ENCODE measurements at regions not wholly inside any gene's neighbourhood (a gene's known extent, or its start where the extent isn't known, plus 50 kb on each side); places are given as distances from the start of the nearest gene placed in this dataset.

DNA sequence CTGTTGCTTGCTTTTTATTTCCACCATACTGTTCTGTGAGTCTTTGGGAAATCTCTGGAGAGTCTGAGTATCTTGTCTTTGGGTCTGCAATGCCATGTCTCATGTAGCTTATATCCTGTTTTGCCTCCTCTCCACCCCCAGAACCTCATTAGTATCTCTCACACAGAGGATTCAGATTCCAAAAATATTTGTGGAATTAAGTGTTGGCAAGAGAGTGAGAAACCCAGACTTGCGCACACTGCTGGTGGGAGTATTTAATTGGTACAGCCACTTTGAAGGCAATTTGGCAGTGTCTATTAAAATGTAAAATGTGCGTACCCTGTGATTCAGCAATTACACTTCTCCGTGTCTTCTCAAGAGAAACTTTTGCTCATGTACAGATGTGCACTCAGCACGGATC is 68.6 kb downstream of the ZNF621 start:
- DNase-seq: no peak

DNA sequence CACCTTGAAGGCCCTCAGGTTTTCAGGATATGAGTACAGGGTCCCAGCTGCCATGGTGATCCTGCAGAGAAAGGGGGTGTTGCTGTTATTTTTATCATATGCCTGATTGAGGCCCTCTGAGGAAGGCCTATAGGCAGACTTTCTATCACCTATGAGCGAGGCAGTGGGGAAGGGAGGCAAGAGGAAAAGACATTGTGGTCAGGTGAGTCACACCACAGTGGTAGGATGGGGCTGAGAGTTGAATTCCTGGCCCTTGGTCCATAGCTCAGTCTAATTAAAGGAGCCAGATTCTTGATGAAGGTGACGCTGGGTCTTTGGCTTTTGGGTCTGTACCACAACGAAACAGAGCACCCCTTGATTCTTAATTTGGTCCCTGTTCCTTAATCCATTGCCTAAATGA is 72.7 kb downstream of the ZNF621 start:
- DNase-seq: no peak

DNA sequence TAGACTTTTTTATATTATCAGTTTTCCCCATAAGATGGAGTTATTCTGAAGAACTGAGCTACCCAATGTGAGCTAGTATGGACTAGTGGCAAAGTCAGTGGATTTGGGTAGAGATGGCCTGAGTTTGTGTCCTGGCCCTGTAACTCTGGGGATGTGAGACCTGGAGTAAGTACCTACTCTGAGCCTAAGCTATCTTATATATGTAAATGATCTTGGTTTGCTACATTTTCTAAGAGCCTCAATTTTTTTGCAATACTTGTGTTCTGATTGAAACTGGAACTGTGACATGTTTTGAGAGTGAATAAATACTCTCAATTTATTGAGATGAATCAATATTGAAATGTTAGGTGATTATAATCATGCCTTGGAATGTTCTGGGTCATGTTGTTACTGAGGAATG is 73.6 kb downstream of the ZNF621 start:
- no peak for DNase-seq

DNA sequence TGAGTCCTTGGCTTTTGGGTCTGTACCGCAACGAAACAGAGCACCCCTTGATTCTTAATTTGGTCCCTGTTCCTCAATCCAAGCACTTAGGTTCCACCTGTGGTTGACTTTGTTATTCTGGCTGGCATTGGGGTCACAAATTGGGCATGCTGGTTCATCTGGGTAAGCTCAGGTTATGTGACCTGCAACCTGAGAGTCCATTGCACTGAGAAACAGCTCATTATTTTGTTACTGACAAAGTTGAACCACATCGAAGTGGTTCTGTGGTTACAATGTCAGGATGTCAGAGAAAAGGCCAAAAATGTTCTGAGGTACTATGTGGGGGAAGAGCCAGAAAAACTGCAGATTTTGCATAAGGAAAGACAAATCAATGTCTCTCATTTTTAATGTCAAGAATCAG is 74.2 kb downstream of the ZNF621 start:
- no peak for DNase-seq

DNA sequence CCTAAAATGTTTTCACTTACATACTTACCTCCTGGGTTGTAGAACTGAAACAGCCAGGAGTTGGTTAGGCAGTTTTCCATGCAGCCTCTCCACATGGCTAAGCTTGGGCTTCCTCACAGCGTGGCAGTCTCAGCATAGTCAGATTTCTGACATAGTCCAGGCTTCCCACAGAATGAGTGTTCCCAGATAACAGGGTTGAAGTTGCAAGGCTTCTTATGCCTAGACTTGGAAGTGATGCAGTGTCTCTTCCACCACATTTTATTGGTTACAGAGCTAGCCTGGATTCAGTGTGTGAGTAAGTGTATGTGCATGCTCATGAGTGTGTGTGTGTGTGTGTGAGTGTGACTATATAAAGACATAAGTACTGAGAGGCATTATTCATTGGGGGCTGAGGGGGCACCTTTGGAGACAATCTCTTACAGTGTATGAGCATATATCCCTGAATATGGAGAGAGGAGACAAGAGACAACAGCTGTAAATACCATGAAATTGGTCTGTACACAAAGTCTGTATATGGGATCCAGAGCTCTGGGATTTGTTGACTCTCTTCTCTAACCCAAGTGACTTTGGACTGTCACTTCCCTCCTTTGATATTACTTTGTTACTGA is 78.1 kb downstream of the ZNF621 start:
- DNase-seq: no peak

DNA sequence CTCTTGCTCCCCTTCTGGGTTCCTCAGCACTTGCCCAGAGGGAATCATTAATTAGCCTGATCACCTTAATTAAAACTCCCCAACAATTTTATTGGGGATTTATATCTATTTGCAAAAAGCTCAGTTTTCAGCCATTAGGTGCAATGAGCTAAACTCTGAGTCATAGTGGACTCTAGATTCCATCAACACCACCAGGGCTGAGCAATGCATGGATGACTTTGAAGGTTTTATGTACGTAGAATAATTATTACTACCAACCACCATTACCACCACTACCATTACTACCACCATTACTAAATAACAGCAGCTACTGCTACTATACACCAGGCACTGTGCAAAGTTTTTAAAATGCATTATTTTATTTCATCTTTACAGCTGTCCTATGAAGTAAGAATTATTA is 81.2 kb downstream of the ZNF621 start:
- no peak for DNase-seq

DNA sequence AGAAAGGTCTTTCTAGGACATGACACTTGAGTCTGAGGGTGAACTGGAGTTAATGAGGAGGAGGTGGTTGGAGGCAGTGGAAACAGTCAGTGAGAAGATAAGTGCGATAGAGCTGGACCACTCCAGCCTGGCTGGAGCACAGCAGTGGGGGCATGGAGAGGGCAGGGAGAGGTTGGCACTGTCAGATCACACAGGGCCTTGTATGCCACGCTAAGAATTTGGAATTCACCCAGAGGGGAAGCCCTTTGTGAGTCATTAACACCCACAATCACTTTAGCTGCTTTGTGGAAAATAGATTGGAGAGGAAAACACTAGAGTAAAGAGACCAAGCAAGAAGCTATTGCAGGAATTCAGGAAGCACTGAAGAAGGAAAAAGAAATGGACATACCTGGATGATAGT is 83.3 kb downstream of the ZNF621 start:
- no peak for DNase-seq

DNA sequence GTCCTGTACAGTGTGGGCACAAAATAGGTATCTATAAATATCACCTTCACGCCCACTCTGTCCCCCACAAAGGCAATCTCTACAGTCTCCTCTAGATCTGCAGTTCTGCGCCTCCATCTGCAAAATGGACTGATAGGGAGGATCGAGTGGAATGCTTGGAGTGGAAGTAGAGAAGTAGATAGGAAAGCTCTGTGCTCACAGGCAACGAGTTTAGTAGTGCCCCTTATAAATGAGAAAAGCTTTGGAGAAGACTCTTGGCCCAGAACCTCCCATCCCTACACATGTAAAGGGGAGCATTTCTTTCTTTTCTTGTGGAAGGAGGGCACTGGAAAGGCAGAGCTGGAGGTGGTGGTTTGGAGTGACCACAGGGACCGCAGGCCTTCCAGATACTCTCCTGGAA is 88.5 kb downstream of the ZNF621 start:
- DNase-seq: no peak

DNA sequence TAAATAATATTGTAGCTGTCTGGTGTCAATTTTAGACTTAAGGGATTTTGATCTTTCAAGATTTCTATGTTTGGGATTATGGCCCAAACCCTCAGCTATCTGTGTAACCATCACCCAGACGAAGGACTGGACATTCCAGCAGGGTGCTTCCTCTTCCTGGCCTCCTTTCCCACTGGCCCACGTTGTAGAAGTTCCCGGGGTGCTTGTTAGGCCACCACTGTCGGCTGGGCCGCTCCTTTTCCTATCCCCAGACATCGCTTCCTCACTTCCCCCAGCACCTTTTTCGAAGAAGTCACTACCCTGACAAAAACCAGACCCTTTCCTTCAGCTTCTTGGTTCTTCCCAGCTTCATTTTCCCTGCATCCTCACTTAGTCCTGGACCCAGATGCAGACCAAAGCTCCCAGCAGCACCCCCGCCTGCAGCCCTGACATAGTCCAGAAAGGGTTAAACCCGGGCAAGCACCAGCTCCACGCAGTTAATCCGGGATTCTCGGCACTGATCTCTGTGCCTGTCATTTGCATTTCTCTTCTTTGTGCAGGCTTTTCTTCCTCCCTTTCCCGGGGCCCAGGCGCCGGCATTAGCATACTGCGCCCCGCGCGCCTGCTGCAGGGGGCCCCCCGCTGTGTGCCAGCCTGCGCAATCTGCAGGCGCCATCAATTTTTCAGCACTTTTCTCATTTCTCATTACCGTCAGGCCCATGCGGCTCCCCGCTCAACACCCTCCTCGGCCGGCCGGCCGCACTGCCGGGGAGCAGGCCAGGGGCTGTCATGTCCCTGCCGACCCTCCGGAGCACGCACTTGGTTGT is 90.6 kb downstream of the ZNF621 start:
- no peak for DNase-seq

DNA sequence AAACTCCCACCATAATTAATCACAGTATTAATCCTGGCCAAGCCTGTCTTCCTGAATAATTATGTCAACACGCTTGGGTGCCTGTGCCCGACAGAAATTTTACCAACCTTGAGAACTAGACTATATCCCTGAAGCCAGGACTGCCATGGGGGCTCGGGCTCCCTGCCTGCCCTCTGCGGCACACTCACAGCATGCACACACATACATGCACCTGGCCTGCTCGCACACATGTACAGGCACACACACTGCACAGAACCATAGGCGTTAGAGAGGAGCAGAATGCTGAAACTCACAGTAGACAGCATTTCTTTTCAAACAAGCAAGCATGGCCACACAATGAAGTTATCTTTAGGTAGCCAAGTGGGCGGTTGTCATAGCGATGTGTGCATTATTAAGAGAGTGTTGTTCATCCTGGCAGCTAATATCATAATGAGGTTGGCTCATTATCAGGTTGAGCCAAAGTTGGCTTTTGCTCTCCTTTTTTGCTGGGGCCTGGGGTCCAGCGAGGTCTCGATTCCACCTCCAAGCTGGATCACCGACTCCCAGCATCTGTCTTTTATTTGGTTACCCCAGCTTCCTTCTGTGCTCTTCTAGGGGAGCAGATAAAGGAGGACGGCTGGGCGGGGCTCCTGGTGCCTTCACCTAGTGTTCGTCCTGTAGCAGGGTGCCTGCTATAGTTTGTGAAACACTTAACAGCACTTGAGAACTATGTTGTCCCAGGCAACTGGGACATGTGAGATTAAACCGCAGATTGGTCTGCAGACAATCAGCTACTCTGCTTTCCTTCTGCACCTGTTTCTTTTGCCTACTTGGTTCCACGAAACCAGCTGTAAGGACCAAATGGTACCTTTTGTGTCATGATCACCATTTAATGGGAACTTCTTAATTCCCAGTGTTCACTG is 91.4 kb downstream of the ZNF621 start:
- no peak for DNase-seq

DNA sequence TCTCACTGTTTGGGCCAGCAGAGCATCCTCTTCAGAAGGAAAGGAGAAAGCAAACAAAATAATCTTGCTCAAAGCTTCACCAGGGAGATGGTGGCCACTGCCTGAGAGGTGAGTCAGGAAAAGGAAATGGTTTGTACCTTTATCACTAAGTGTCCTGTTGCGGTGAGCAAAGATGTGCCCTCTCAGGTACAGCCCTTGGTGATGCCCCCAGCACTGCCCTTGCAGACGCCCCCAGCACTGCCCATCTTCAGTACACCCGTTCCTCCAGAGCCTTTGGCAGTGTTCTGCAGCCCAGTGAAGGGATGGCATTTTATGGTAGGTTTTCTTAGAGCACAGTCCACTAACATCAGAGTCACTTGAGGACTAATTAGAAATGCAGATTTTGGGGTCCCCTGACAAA is 92.3 kb downstream of the ZNF621 start:
- no peak for DNase-seq

DNA sequence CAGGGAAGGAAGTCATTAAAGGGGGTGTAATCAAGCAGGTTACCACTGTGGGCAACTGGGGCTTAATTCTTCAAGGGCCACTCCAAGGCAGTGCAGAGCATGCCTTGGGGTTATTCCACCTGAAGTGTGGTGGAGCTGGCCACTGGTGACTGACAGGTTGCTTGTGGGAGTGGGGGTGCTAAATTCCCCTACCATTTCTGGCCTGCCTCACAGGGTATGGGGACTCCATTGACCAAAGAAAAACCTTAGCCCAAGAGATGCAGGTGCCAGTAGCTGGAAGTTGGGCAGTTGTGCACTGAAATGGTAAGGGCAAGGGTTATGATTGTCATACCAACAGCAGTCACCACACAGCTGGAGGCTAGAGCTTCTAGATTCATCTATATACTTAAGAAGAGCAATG is 93.4 kb downstream of the ZNF621 start:
- DNase-seq: no peak

DNA sequence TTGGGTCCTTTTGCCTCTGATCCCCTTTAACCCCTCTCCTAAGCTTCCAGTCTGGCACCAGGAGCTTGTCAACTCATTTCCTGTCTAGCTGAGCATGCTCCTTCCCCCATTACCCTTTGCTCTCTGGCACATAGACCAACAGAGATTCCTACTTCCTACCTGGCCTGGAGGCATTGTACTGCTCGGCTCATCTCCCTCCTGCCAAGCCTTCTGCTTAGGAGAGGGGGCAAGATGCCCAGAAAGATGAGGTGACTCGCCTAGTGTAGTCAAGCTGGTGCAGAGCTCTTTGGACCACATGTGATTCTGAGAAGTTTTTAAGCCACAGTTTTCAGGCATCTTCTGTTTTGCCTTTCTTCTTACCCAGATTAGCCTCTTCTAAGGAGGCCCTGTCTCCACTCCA is 95.4 kb downstream of the ZNF621 start:
- no peak for DNase-seq

DNA sequence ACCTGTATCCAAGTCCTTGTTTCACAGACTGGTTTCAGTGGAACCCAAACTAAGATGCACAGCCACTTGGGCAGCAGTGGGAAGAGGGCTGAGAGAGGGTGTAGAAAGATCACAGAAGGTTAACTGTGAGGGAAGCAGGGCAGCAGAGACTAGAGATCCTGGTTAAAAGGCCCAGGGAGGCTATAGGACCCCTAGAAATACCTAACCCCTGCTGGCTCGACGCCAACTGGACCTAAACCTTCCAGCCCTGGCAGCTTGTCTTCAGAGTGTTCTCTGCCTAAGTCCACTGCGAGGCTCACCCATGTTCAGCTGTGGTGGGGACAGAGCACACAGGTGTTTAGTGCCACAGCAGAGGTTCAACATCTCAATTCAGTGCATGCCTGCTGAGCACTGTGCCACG is 96.5 kb downstream of the ZNF621 start:
- no peak for DNase-seq

DNA sequence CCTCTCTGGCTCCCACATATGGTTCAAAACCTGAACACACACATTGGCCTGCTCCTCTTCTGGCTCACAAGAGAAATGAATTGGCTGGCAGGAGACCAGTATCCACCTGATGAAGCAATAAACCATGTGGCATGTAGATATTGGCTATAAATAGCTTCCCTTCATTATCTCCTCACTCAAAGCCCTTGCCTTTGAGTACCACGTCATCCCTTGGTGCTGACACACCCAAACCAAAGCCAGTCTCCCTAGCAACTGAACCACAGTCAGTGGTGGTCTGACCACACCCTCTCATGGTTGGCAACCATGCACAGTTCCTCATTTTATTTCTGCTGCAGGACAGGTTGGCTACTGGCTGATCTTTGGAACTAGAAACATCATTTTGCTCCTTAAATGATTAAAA is 98.8 kb downstream of the ZNF621 start:
- no peak for DNase-seq

DNA sequence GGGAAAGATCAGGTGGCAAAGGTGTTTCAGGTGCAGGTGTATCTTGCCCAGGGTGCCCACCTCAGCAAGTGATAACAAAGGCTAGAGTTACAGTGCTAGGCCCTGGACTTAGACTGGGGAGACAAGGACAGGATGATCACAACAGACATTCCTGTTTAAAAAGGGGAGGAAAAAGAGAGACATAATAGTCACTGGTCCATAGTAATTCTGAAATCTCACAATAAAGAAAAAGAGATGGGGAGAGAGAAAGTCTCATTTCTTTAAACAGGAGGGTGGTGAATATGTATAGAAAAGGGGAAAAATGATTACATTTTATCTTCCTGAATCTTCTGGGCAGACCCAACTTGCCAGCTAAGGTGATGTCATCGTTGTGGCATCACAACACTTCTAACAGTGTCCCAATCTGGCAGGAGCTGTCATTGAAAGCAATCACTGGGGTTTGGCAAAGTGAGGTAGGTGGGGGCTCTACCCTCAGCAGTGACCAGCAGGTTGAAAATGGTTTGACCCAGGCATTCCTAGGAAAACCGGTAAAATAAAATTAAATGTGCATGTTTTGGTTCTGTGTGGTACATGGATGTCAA is 99.5 kb downstream of the ZNF621 start:
- DNase-seq: no peak

DNA sequence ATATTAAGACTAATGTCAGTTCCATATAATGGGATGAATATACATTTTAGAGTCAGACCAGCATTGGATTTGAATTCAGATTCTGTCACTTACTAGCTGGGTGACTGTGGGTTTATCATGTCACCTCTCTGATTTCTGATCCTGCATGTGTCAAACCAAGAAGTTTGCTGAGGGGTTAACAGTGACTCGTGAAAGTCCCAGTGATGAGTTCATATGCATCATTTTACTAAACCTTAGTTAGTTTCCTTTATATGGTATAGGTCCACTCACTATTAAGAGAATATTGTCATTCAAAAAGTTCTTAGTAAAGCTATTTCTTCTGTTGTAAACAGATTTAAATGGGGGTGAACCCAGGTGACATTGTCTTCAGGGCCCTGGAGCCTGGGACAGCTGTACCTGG is 102.3 kb downstream of the ZNF621 start:
- no peak for DNase-seq

DNA sequence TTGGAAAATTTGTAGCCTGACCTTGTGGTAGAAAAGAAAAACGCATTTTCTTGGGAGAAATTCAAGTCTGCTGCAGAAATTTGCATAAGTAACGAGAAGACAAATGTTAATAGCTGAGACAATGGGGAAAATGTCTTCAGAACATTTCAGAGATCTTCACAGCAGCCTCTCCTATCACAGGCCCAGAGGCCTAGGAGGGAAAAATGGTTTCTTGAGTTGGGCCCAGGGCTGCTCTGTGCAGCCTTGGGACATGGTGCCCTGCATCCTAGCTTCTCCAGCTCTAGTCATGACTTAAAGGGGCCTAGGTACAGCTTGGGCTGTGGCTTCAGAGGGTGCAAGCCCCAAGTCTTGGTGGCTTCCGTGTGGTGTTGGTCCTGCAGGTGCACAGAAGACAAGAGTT is 104.2 kb downstream of the ZNF621 start:
- no peak for DNase-seq

DNA sequence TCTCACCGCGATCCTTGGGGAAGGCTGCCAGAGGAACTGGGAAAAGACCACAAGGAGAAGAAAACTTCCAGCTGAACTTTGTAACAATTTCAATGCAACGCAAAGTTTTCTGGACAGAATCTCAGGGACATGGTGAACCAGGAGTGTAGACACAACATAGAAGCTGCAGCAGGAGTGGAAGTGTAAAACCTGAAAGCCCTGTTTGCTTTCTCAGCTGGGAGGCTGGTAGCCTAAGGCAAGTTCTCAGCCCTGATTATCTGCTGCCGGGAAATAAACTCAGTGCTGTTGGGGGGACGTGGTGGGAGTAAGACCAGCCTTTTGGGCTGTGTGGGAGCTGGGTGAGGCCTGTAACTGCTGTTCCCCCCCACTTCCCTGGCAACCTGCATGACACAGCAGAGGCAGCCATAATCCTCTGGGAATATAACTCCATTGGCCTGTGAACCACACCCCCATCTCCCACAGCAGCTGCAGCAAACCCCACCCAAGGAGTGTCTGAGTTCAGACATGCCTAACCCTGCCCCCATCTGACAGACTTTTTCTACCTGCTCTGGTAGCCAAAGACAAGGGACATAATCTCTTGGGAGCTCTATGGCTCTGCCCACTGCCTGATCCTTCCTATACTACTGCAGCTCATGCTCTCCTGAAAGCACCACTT is 106.7 kb downstream of the ZNF621 start:
- no peak for DNase-seq

DNA sequence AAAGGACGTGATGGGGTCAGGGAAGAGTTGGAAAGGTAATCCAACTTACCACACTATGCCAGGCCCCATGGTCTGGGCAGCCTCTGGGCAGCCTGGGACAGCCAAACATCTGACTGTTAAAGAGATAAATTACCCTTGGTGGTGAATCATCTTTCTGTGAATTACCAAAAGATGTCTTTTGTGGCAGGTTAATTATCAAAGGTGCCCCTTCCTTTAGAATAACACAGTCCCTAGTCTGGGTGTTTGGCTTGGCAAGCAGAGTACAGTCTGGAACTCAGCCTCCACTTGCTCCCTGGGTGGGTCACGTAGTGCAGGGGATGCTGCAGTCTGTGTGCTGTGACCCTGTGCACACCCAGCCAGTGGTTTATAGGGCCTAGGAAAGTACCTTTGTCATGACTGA is 113.1 kb downstream of the ZNF621 start:
- DNase-seq: no peak

DNA sequence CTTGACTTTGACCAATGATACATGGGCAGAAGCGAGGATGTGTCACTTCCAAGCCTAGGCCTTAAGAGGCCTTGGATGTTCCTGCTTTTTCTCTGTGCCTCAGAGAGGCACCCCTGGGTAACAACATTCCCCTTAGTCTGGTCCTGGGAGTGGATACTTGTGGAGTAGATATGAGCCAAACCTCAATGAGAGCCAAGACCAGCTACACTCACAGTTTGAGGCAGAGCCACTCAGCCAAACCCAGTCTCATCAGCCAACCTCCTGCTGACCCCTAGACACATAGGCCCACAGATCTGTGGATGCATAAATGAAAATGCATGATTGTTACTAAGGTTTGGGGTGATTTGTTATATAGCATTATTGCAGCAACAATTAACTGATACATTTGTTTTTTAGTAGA is 114.2 kb downstream of the ZNF621 start:
- DNase-seq: no peak

DNA sequence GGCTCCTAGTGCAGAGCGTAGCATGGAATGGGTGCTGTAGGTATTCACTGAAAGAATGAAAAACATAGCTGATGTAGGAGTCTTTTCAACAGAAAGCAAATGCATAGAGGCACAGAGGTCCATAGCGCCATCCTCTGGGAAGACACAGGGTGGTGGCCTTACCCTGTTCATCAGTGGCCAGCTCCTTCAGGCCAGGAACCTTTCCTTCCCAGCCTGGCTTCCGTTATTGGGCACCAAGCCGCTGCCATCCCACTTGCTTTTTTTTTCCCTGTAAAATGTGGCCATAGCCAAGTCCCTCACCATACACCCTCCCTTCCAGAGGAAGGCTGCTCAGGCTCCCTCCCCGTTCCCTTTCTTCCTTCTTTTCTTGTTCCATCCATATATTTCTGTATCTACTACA is 118.1 kb downstream of the ZNF621 start:
- DNase-seq: no peak

DNA sequence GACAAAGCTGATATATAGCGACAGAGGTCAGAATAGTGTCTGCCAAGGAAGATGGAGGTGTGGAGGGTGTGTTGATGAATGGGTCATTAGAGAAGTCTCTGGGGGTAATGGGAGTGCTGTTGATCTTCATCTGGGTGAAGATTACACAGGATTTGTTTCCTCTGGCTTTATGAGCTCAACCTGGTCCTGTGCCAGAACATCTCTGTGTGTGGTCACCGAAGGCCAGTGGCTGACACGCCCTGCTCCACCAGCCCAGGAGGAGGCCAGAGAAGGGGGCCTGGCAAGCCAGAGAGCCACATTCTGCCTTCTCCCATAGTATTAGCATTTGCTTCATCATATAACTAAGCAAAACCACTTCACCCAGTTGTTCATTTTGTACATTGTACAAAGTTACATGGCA is 121.1 kb downstream of the ZNF621 start:
- no peak for DNase-seq

All from T-helper 9 cell (primary cell).